H9 (cell line): ENCODE measurements at regions not wholly inside any gene's neighbourhood (a gene's known extent, or its start where the extent isn't known, plus 50 kb on each side); places are given as distances from the start of the nearest gene placed in this dataset.

ENCODE experiments used
- DNase-seq: peaks from one replicate; pipeline ENCODE4 v3.0.0-alpha.2; 2017
- H2AFZ ChIP-seq: one replicate; pipeline ENCODE4 v1.6.1; 2013; ENCODE audit warnings: mild to moderate bottlenecking, low read length, control low read depth, moderate library complexity
- H2AK5ac ChIP-seq: 2 replicates; pipeline ENCODE4 v1.6.1; 2013; ENCODE audit warnings: low read length, control low read depth, mixed read lengths; ENCODE audit not compliant: insufficient read length
- H2BK120ac ChIP-seq: one replicate; pipeline ENCODE4 v1.6.1; 2013; ENCODE audit warnings: low read depth, mild to moderate bottlenecking, low read length, control low read depth, inconsistent platforms; ENCODE audit not compliant: poor library complexity, severe bottlenecking
- H2BK12ac ChIP-seq: 2 replicates; pipeline ENCODE4 v1.6.1; 2013; ENCODE audit warnings: low read length, control low read depth, mixed read lengths, low read depth; ENCODE audit not compliant: insufficient read length
- H2BK15ac ChIP-seq: 2 replicates; pipeline ENCODE4 v1.6.1; 2013; ENCODE audit warnings: low read depth, low read length, control low read depth
- H2BK20ac ChIP-seq: one replicate; pipeline ENCODE4 v1.6.1; 2013; ENCODE audit warnings: low read depth, mild to moderate bottlenecking, low read length, control low read depth, inconsistent platforms; ENCODE audit not compliant: poor library complexity, severe bottlenecking
- H2BK5ac ChIP-seq: 2 replicates; pipeline ENCODE4 v1.6.1; 2013; ENCODE audit warnings: low read length, control low read depth, mixed read lengths; ENCODE audit not compliant: insufficient read length
- H3K14ac ChIP-seq: 2 replicates; pipeline ENCODE4 v1.6.1; 2013; ENCODE audit warnings: low read length, control low read depth; ENCODE audit not compliant: insufficient read depth
- H3K18ac ChIP-seq: 2 replicates; pipeline ENCODE4 v1.6.1; 2013; ENCODE audit warnings: low read depth, mild to moderate bottlenecking, mixed read lengths, low read length, control low read depth; ENCODE audit not compliant: insufficient read length
- H3K23ac ChIP-seq: 2 replicates; pipeline ENCODE4 v1.6.1; 2013; ENCODE audit warnings: low read length, control low read depth, mixed read lengths, low read depth; ENCODE audit not compliant: insufficient read length
- H3K23me2 ChIP-seq: 2 replicates; pipeline ENCODE4 v1.6.1; 2013; ENCODE audit warnings: low read depth, mild to moderate bottlenecking, mixed read lengths, low read length, control low read depth; ENCODE audit not compliant: insufficient read length, poor library complexity, severe bottlenecking
- H3K27ac ChIP-seq: 2 replicates; pipeline ENCODE4 v1.5.1; 2013; ENCODE audit warnings: low read length, control low read depth, mixed read lengths, low read depth; ENCODE audit not compliant: insufficient read length
- H3K27me3 ChIP-seq: 2 replicates; pipeline ENCODE4 v1.6.1; 2013; ENCODE audit warnings: low read length, control low read depth, inconsistent platforms; ENCODE audit not compliant: insufficient read depth
- H3K4ac ChIP-seq: 2 replicates; pipeline ENCODE4 v1.6.1; 2013; ENCODE audit warnings: low read depth, mild to moderate bottlenecking, control low read depth, inconsistent platforms, low read length, moderate library complexity
- H3K4me1 ChIP-seq: 2 replicates; pipeline ENCODE4 v1.6.1; 2013; ENCODE audit warnings: low read length, control low read depth, inconsistent platforms; ENCODE audit not compliant: insufficient read depth
- H3K4me2 ChIP-seq: 2 replicates; pipeline ENCODE4 v1.6.1; 2013; ENCODE audit warnings: low read length, control low read depth, mixed read lengths; ENCODE audit not compliant: insufficient read length, insufficient read depth
- H3K56ac ChIP-seq: 2 replicates; pipeline ENCODE4 v1.6.1; 2013; ENCODE audit warnings: low read depth, mild to moderate bottlenecking, mixed read lengths, low read length, control low read depth; ENCODE audit not compliant: insufficient read length
- H3K79me1 ChIP-seq: 2 replicates; pipeline ENCODE4 v1.6.1; 2013; ENCODE audit warnings: low read depth, mild to moderate bottlenecking, moderate library complexity, low read length, control low read depth, inconsistent platforms; ENCODE audit not compliant: insufficient read depth, poor library complexity, severe bottlenecking
- H3K79me2 ChIP-seq: 2 replicates; pipeline ENCODE4 v1.6.1; 2013; ENCODE audit warnings: low read length, control low read depth, inconsistent platforms; ENCODE audit not compliant: insufficient read depth
- H3K9ac ChIP-seq: 2 replicates; pipeline ENCODE4 v1.6.1; 2013; ENCODE audit warnings: low read length, control low read depth, mixed read lengths; ENCODE audit not compliant: insufficient read length; ENCODE audit errors: extremely low read depth
- H3K9me3 ChIP-seq: one replicate; pipeline ENCODE4 v1.6.1; 2013; ENCODE audit warnings: low read depth, low read length, inconsistent platforms; ENCODE audit not compliant: control insufficient read depth
- H3T11ph ChIP-seq: one replicate; pipeline ENCODE4 v1.6.1; 2013; ENCODE audit warnings: mild to moderate bottlenecking, low read length, control low read depth, inconsistent platforms
- H4K20me1 ChIP-seq: one replicate; pipeline ENCODE4 v1.6.1; 2013; ENCODE audit not compliant: control insufficient read depth, insufficient read length, insufficient read depth
- H4K5ac ChIP-seq: 2 replicates; pipeline ENCODE4 v1.6.1; 2013; ENCODE audit warnings: low read depth, mild to moderate bottlenecking, mixed read lengths, low read length, control low read depth; ENCODE audit not compliant: insufficient read length
- H4K8ac ChIP-seq: replicated peaks from 2 replicates; pipeline ENCODE4 v1.6.1; 2013; ENCODE audit warnings: low read length, control low read depth, mixed read lengths, low read depth; ENCODE audit not compliant: insufficient read length
- H4K91ac ChIP-seq: 2 replicates; pipeline ENCODE4 v1.6.1; 2013; ENCODE audit warnings: low read depth, mild to moderate bottlenecking, moderate library complexity, mixed read lengths, low read length, control low read depth; ENCODE audit not compliant: insufficient read length
- H3K27ac Mint-ChIP-seq, 3 experiments: 2 replicates in 2 of 3; 3 replicates in 1 of 3; pipeline ENCODE4 v1.8.0; 2020 to 2021; ENCODE audit warnings: mixed read lengths in 3 of 3, mild to moderate bottlenecking in 1 of 3, moderate library complexity in 1 of 3
- H3K27me3 Mint-ChIP-seq: 2 replicates; pipeline ENCODE4 v1.8.0; 2021; ENCODE audit warnings: low read depth, mild to moderate bottlenecking, moderate library complexity, mixed read lengths
- H3K36me3 Mint-ChIP-seq, 3 experiments: 2 replicates in 2 of 3; 3 replicates in 1 of 3; pipeline ENCODE4 v1.8.0; 2020 to 2021; ENCODE audit warnings: low read depth in 3 of 3, mixed read lengths in 3 of 3; ENCODE audit not compliant: insufficient read depth in 1 of 3
- H3K4me1 Mint-ChIP-seq, 2 experiments: 2 replicates each; pipeline ENCODE4 v1.8.0; 2020; ENCODE audit warnings: mixed read lengths in 2 of 2
- H3K4me3 Mint-ChIP-seq, 2 experiments: 2 replicates in 1 of 2; 3 replicates in 1 of 2; pipeline ENCODE4 v1.8.0; 2020 to 2021; ENCODE audit warnings: mild to moderate bottlenecking in 2 of 2, mixed read lengths in 2 of 2, moderate library complexity in 1 of 2
- H3K9me3 Mint-ChIP-seq, 2 experiments: 2 replicates in 1 of 2; 3 replicates in 1 of 2; pipeline ENCODE4 v1.8.0; 2020; ENCODE audit warnings: mild to moderate bottlenecking in 2 of 2, mixed read lengths in 2 of 2, moderate library complexity in 1 of 2
- WGBS: extraction: QIAGEN DNeasy Blood & Tissue Kit; methylation state at CpG from one replicate; pipeline ENCODE4 v1.1.7; 2013; ENCODE audit warnings: missing lambda C conversion rate, low lambda C conversion rate, mixed read lengths; ENCODE audit not compliant: insufficient read length; ENCODE audit errors: extremely low coverage; 5-methylcytosine and 5-hydroxymethylcytosine counted together
- TF ChIP-seq, protein P1 (sequence below): fragments of 200-600 bp; sonication (generic); conservative IDR thresholded peaks from 3 replicates; pipeline ENCODE4 v1.8.0; 2021; ENCODE audit warnings: antibody characterized with exemption, mild to moderate bottlenecking

DNA sequence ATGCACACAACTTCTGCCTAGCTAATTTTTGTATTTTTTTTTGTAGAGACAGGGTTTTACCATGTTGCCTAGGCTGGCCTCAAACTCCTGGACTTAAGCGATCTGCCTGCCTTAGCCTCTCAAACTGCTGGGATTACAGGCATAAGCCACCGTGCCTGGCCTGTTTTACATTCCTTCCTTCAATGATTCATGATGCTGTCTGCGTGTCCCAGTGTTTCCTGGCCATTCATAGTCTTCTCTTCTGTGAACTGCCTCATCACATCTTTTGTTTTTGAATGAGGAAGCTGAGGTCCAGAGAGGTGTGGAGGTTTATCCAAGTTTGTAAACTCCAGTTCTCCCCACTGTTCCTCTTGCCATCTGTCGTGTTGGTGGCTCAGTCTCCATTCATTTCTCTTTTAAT, 64.5 kb upstream of the MED9 start:
- Histone ChIP-seq H3K18ac (no peak overlapping the region), H3K56ac (no peak overlapping the region), H3K23ac (no peak overlapping the region), H2AK5ac (no peak overlapping the region), H3K14ac (no peak overlapping the region), H3K23me2 (no peaks in the 10 kb centered on the region), H2BK120ac (no peak overlapping the region), H4K91ac (no peak overlapping the region), H2BK15ac (no peak overlapping the region), H3T11ph (no peak overlapping the region), H3K9ac (no peak overlapping the region), H3K79me2 (no peaks in the 10 kb centered on the region), H2AFZ (no peak overlapping the region), H3K9me3 (no peaks in the 10 kb centered on the region), H2BK20ac (no peak overlapping the region), H2BK5ac (no peak overlapping the region), H3K4me1 (no peaks in the 10 kb centered on the region), H3K4ac (no peak overlapping the region), H3K79me1 (no peaks in the 10 kb centered on the region), H4K8ac (no peak overlapping the region), H2BK12ac (no peak overlapping the region), H4K5ac (no peak overlapping the region), H3K4me2 (no peak overlapping the region), H3K27me3 (no peaks in the 10 kb centered on the region; the same call in 1 of the 2 replicates), H3K27ac (no peak overlapping the region), H4K20me1 (no peaks in the 10 kb centered on the region)
- H3K4me1 Mint-ChIP-seq = peaks cover 6 to 7% of the 10 kb centered on the region in 2 experiments
- TF ChIP-seq, protein P1, sequence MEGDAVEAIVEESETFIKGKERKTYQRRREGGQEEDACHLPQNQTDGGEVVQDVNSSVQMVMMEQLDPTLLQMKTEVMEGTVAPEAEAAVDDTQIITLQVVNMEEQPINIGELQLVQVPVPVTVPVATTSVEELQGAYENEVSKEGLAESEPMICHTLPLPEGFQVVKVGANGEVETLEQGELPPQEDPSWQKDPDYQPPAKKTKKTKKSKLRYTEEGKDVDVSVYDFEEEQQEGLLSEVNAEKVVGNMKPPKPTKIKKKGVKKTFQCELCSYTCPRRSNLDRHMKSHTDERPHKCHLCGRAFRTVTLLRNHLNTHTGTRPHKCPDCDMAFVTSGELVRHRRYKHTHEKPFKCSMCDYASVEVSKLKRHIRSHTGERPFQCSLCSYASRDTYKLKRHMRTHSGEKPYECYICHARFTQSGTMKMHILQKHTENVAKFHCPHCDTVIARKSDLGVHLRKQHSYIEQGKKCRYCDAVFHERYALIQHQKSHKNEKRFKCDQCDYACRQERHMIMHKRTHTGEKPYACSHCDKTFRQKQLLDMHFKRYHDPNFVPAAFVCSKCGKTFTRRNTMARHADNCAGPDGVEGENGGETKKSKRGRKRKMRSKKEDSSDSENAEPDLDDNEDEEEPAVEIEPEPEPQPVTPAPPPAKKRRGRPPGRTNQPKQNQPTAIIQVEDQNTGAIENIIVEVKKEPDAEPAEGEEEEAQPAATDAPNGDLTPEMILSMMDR = no peak
- H3K9me3 Mint-ChIP-seq = peaks cover 0 to 3% of the 10 kb centered on the region in 2 experiments; a peak in 2 of 5 replicates
- DNase-seq = no peak
- H3K4me3 Mint-ChIP-seq = no peak overlapping the region
- H3K36me3 Mint-ChIP-seq = peaks cover 2 to 5% (median 4%) of the 10 kb centered on the region in 3 experiments; a peak in 2 of 7 replicates
- H3K27ac Mint-ChIP-seq = no peak overlapping the region
- WGBS = no CpG with 5 or more reads among the region's 4 CpGs
- H3K27me3 Mint-ChIP-seq = peaks cover 13% of the 10 kb centered on the region
